Naive thymus-derived CD4-positive, alpha-beta T cell (primary cell): ENCODE measurements at regions not wholly inside any gene's neighbourhood (a gene's known extent, or its start where the extent isn't known, plus 50 kb on each side); places are given as distances from the start of the nearest gene placed in this dataset.

ENCODE experiments used
- ATAC-seq: fragments of 150-1000 bp; cut with Tn5 transposase; 2 replicates; pipeline ENCODE4 v1.10.0; 2021; ENCODE audit warnings: mild to moderate bottlenecking, moderate library complexity
- CTCF ChIA-PET: fragments of 350-600 bp; sonication (Branson Sonifier 250); formaldehyde crosslinking; loops from one replicate; lab custom pipeline; 2021; ENCODE audit warnings: antibody characterized with exemption; lab: Charles Lee
- POLR2A ChIA-PET: fragments of 350-600 bp; sonication (Branson Sonifier 250); formaldehyde crosslinking; loops from one replicate; lab custom pipeline; 2021; ENCODE audit warnings: antibody characterized with exemption, inconsistent platforms; lab: Charles Lee
- DNase-seq, 9 donors: peaks; one replicate each; pipeline versions ENCODE4 v3.0.0 to v3.0.0-alpha.2; 2020 to 2022; ENCODE audit warnings: mixed read lengths in 1 of 9
- H3K27ac ChIP-seq: one replicate; pipeline ENCODE4 v1.7.0; 2013; ENCODE audit warnings: mild to moderate bottlenecking, low read depth, low read length, moderate library complexity
- H3K27me3 ChIP-seq, 2 donors: one replicate each; pipeline ENCODE4 v1.7.0; 2013; ENCODE audit warnings: low read length in 2 of 2, mild to moderate bottlenecking in 2 of 2, moderate library complexity in 2 of 2; ENCODE audit not compliant: control insufficient read depth in 2 of 2, insufficient read depth in 2 of 2
- H3K36me3 ChIP-seq, 3 experiments: 1 replicate in 2 of 3; 2 replicates in 1 of 3; pipeline ENCODE4 v1.7.0; 2013; ENCODE audit warnings: low read length in 3 of 3, mild to moderate bottlenecking in 3 of 3, moderate library complexity in 1 of 3; ENCODE audit not compliant: insufficient read depth in 3 of 3, control insufficient read depth in 2 of 3
- H3K4me1 ChIP-seq, 2 donors: one replicate each; pipeline ENCODE4 v1.7.0; 2013; ENCODE audit warnings: low read length in 2 of 2, mild to moderate bottlenecking in 2 of 2, moderate library complexity in 1 of 2; ENCODE audit not compliant: control insufficient read depth in 2 of 2, insufficient read depth in 2 of 2
- H3K4me3 ChIP-seq: 2 replicates; pipeline ENCODE4 v1.7.0; 2013; ENCODE audit warnings: mild to moderate bottlenecking, low read length
- H3K9me3 ChIP-seq, 3 experiments: 1 replicate in 2 of 3; 2 replicates in 1 of 3; pipeline ENCODE4 v1.7.0; 2013; ENCODE audit warnings: low read length in 3 of 3; ENCODE audit not compliant: control insufficient read depth in 2 of 3
- H3K27ac Mint-ChIP-seq, 9 donors: one replicate each; pipeline ENCODE4 v1.8.0; 2020 to 2022; ENCODE audit warnings: mixed read lengths in 9 of 9, mild to moderate bottlenecking in 8 of 9, moderate library complexity in 5 of 9, inconsistent platforms in 2 of 9
- H3K27me3 Mint-ChIP-seq, 5 donors: one replicate each; pipeline ENCODE4 v1.8.0; 2021 to 2022; ENCODE audit warnings: mixed read lengths in 5 of 5, mild to moderate bottlenecking in 1 of 5
- H3K36me3 Mint-ChIP-seq, 5 donors: one replicate each; pipeline ENCODE4 v1.8.0; 2020 to 2022; ENCODE audit warnings: mixed read lengths in 5 of 5, mild to moderate bottlenecking in 3 of 5, inconsistent platforms in 1 of 5
- H3K4me1 Mint-ChIP-seq, 7 donors: one replicate each; pipeline ENCODE4 v1.8.0; 2020 to 2022; ENCODE audit warnings: mixed read lengths in 7 of 7, mild to moderate bottlenecking in 3 of 7, inconsistent platforms in 1 of 7
- H3K4me3 Mint-ChIP-seq, 10 donors: one replicate each; pipeline ENCODE4 v1.8.0; 2020 to 2022; ENCODE audit warnings: mild to moderate bottlenecking in 10 of 10, mixed read lengths in 10 of 10, moderate library complexity in 6 of 10, inconsistent platforms in 2 of 10
- H3K9me3 Mint-ChIP-seq, 11 donors: one replicate each; pipeline ENCODE4 v1.8.0; 2020 to 2022; ENCODE audit warnings: mixed read lengths in 11 of 11, mild to moderate bottlenecking in 4 of 11, inconsistent platforms in 1 of 11, moderate library complexity in 1 of 11
- intact Hi-C, 2 donors: fragments of 100-400 bp; cut with micrococcal nuclease; formaldehyde crosslinking; loops; one replicate each; pipeline ENCODE4 v1.15.1; 2023

- H3K4me3 Mint-ChIP-seq, result no peak overlapping the region
- H3K4me3 ChIP-seq, result no peak overlapping the region
- intact Hi-C loops, result no loop called here
Measured at GRCh38 chr1:90336552-90337324, 341.8 kb downstream of the ZNF326 start.

DNA sequence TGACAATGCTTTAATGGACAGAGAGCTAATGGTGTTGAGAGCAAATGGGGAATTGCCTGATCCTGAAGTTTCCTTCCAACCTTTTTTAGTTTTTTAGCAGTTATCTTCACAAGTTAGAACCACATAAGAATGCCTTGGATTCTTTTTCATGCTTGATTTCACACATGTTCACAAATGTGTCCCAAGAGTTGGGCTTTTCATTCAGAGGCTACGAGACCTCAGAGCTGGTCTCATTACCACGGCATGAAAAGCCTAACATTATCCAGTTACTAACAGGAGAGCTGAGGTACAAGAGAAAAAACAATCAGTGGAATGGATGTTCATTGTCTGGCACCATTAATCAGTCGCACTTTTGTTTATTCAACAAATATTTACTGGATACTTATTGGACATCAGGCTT is 340.6 kb downstream of the ZNF326 start:
- Mint-ChIP-seq H3K4me3 (no peak overlapping the region), H3K27me3 (peaks cover 0 to 7% (median under 1%) of the 10 kb centered on the region in 5 donors), H3K4me1 (peaks cover 0 to 14% (median 3%) of the 10 kb centered on the region in 7 donors), H3K36me3 (no peaks in the 10 kb centered on the region), H3K27ac (no peak overlapping the region), H3K9me3 (peaks cover 0 to 7% (median 0%) of the 10 kb centered on the region in 11 donors)
- ChIA-PET CTCF (no interaction called here), POLR2A (interaction anchor here (0.6 kb wide), 1 partner anchor 233 kb away, joined by 5 read pairs; no protein-coding TSS in a partner anchor)
- intact Hi-C loops, result no loop called here
- ATAC-seq (no peak), DNase-seq (no peak)
- peaks cover 0 to 4% of the 10 kb centered on the region in 2 donors for H3K4me1 ChIP-seq
- H3K27ac ChIP-seq, result no peak overlapping the region
- H3K4me3 ChIP-seq, result no peak overlapping the region
- no peaks in the 10 kb centered on the region for H3K27me3 ChIP-seq
- no peaks in the 10 kb centered on the region for H3K9me3 ChIP-seq
- H3K36me3 ChIP-seq, result no peaks in the 10 kb centered on the region

More at GRCh38 chr1:90336552-90337324, 341.8 kb downstream of the ZNF326 start:
- no peak for DNase-seq
- H3K9me3 ChIP-seq, result no peaks in the 10 kb centered on the region
- ChIA-PET POLR2A (no interaction called here), CTCF (no interaction called here)
- no peaks in the 10 kb centered on the region for H3K27me3 ChIP-seq
- peaks cover 0 to 4% of the 10 kb centered on the region in 2 donors for H3K4me1 ChIP-seq
- Mint-ChIP-seq H3K9me3 (peaks cover 0 to 4% (median 0%) of the 10 kb centered on the region in 11 donors), H3K27me3 (peaks cover 0 to 7% (median 0%) of the 10 kb centered on the region in 5 donors), H3K27ac (no peak overlapping the region), H3K36me3 (no peaks in the 10 kb centered on the region), H3K4me1 (peaks cover 0 to 18% (median 3%) of the 10 kb centered on the region in 7 donors)
- H3K36me3 ChIP-seq, result no peaks in the 10 kb centered on the region
- H3K27ac ChIP-seq, result no peak overlapping the region
- ATAC-seq, result no peak

GRCh38 chr1:90334137-90334536 is 339.2 kb downstream of the ZNF326 start:
- Mint-ChIP-seq H3K27me3 (peaks cover 0 to 7% (median 4%) of the 10 kb centered on the region in 5 donors), H3K9me3 (peaks cover 0 to 7% (median 0%) of the 10 kb centered on the region in 11 donors), H3K27ac (no peak overlapping the region), H3K36me3 (no peaks in the 10 kb centered on the region), H3K4me1 (no peaks in the 10 kb centered on the region), H3K4me3 (no peak overlapping the region)
- Histone ChIP-seq H3K9me3 (no peaks in the 10 kb centered on the region), H3K4me3 (no peak overlapping the region), H3K36me3 (no peaks in the 10 kb centered on the region), H3K27me3 (no peaks in the 10 kb centered on the region), H3K4me1 (no peaks in the 10 kb centered on the region), H3K27ac (no peak overlapping the region)
- no peak for DNase-seq
- ChIA-PET POLR2A (no interaction called here), CTCF (no interaction called here)
- ATAC-seq, result no peak
- intact Hi-C loops, result no loop called here

GRCh38 chr1:90325168-90325567 is 330.3 kb downstream of the ZNF326 start:
- POLR2A ChIA-PET, result no interaction called here
- no peak for DNase-seq
- intact Hi-C loops, result no loop called here

DNA sequence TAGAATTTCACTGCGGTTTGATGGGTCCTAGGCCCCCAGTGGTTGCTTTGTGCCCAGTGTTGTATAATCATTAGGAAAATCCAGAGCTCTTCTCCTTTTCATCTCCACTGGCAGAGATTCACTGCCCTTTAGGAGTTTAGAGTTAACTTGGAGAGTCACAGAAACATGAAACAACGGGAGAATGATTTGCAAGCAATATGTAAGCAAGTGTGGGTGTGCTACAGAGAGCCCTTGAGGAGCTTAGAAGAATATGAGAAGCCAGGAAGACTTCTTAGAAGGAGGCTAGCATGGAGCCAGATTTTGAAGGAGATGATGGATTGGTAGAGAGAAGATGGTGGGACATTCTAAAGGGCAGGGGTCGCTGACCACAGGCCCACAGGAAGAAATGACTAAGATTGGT is 327.3 kb downstream of the ZNF326 start:
- no peak overlapping the region for H3K27ac Mint-ChIP-seq
- intact Hi-C loops, result no loop called here
- Histone ChIP-seq H3K36me3 (no peaks in the 10 kb centered on the region), H3K27ac (no peak overlapping the region), H3K4me1 (no peaks in the 10 kb centered on the region), H3K4me3 (no peak overlapping the region), H3K27me3 (no peaks in the 10 kb centered on the region), H3K9me3 (no peaks in the 10 kb centered on the region)
- H3K27me3 Mint-ChIP-seq, result peaks cover 2 to 23% (median 13%) of the 10 kb centered on the region in 5 donors
- H3K4me1 Mint-ChIP-seq, result no peaks in the 10 kb centered on the region
- CTCF ChIA-PET, result no interaction called here
- no peak overlapping the region for H3K4me3 Mint-ChIP-seq
- H3K36me3 Mint-ChIP-seq, result peaks cover 0 to 4% (median 0%) of the 10 kb centered on the region in 5 donors
- ATAC-seq (no peak), DNase-seq (no peak)
- POLR2A ChIA-PET, result no interaction called here
- H3K9me3 Mint-ChIP-seq, result peaks cover 0 to 3% (median 0%) of the 10 kb centered on the region in 11 donors

More at GRCh38 chr1:90325168-90325567, 330.3 kb downstream of the ZNF326 start:
- H3K27ac Mint-ChIP-seq, result no peak overlapping the region
- H3K4me1 ChIP-seq, result no peaks in the 10 kb centered on the region
- peaks cover 0 to 4% (median 0%) of the 10 kb centered on the region in 5 donors for H3K36me3 Mint-ChIP-seq
- peaks cover 0 to 6% (median 0%) of the 10 kb centered on the region in 11 donors for H3K9me3 Mint-ChIP-seq
- H3K36me3 ChIP-seq, result no peaks in the 10 kb centered on the region
- no peak overlapping the region for H3K4me3 ChIP-seq
- H3K27ac ChIP-seq, result no peak overlapping the region
- peaks cover 2 to 31% (median 13%) of the 10 kb centered on the region in 5 donors for H3K27me3 Mint-ChIP-seq
- CTCF ChIA-PET, result interaction anchor here (0.6 kb wide), 1 partner anchor 173 kb away, joined by 4 read pairs; no protein-coding TSS in a partner anchor
- H3K4me3 Mint-ChIP-seq, result no peak overlapping the region
- H3K9me3 ChIP-seq, result no peaks in the 10 kb centered on the region
- H3K27me3 ChIP-seq, result no peaks in the 10 kb centered on the region
- H3K4me1 Mint-ChIP-seq, result no peaks in the 10 kb centered on the region
- peak; percentile 73 for ATAC-seq

DNA sequence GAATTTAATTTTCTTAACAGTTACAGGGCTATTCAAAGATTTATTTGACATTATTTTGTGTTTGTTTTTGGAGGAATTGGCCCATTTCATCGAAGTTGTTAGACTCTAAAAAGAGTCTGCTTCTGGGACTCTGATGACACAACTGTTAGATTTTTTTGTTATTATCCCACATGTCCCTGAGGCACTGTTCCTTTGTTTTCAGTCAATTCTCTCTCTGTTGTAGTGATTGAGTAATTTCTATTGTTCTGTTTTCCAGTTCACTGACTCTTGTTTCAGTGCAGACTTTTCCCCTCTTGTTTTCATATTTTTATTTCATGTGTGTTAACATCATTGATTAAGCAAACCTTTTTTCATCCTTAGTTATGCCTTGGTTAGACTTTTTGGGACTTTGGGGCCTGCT is 325.0 kb downstream of the ZNF326 start:
- peaks cover 2 to 21% (median 5%) of the 10 kb centered on the region in 5 donors for H3K27me3 Mint-ChIP-seq
- Histone ChIP-seq H3K4me1 (no peaks in the 10 kb centered on the region), H3K4me3 (no peak overlapping the region), H3K27ac (no peak overlapping the region), H3K9me3 (no peaks in the 10 kb centered on the region), H3K36me3 (no peaks in the 10 kb centered on the region), H3K27me3 (no peaks in the 10 kb centered on the region)
- POLR2A ChIA-PET, result no interaction called here
- CTCF ChIA-PET, result no interaction called here
- peaks cover 0 to 4% (median 0%) of the 10 kb centered on the region in 5 donors for H3K36me3 Mint-ChIP-seq
- intact Hi-C loops, result no loop called here
- ATAC-seq, result no peak
- peaks cover 0 to 3% (median 0%) of the 10 kb centered on the region in 11 donors for H3K9me3 Mint-ChIP-seq
- no peak overlapping the region for H3K4me3 Mint-ChIP-seq
- no peaks in the 10 kb centered on the region for H3K4me1 Mint-ChIP-seq
- no peak for DNase-seq
- no peak overlapping the region for H3K27ac Mint-ChIP-seq
